PC-9 (cell line): ENCODE measurements at regions not wholly inside any gene's neighbourhood (a gene's known extent, or its start where the extent isn't known, plus 50 kb on each side); places are given as distances from the start of the nearest gene placed in this dataset.

Experiments used
- CTCF ChIP-seq: fragments of 200-600 bp; sonication (generic); conservative IDR thresholded peaks from 2 replicates; pipeline ENCODE4 v1.6.1; 2017; ENCODE audit warnings: mixed run types, antibody characterized with exemption, mild to moderate bottlenecking, moderate library complexity
- EZH2 ChIP-seq: fragments of 200-600 bp; sonication (generic); IDR thresholded peaks from 2 replicates; pipeline ENCODE4 v1.8.0; 2017; ENCODE audit warnings: antibody characterized with exemption, low read depth

DNA sequence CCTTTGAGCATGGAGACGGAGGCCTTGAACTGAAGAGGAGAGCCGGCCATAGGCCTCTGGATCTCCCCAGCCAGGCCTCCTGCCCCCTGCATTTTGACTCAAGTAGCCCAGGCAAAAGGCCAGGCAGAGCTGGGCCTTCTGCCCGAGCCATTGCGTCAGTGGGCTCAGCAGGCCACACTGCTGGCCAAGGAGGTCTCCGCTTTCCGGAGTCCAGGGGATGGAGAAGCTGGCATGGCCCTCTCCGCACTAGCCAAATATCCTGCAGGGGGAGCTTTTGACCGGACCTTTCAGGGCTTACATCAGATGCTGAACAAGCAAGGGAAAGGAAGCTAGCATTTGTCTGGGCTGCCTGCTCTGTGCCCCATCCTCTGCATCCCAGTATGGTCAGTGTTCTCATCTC lies 386.8 kb downstream of the TRIM36 start:
- TF ChIP-seq CTCF (no peak), EZH2 (no peak)
